ENCODE measurements at regions not wholly inside any gene's neighbourhood (a gene's known extent, or its start where the extent isn't known, plus 50 kb on each side); places are given as distances from the start of the nearest gene placed in this dataset.

- intact Hi-C loops (cut with DNase I) = no loop called here
Measured at GRCh38 chrX:7789200-7789599, 53.8 kb upstream of the VCX start.

GRCh38 chrX:7788334-7788733 is 54.6 kb upstream of the VCX start:
- intact Hi-C loops (cut with DNase I) = no loop called here
- DNase-seq (ENCODE audit: low spot score) = no peak

More at GRCh38 chrX:7789200-7789599, 53.8 kb upstream of the VCX start:
- no peak for DNase-seq (ENCODE audit: low spot score)

- intact Hi-C loops (cut with DNase I) = no loop called here
- DNase-seq (ENCODE audit: low spot score) = no peak
Measured at GRCh38 chrX:7787714-7788113, 55.3 kb upstream of the VCX start.

- intact Hi-C loops (cut with DNase I) = no loop called here
- no peak for DNase-seq (ENCODE audit: low spot score)
Measured at GRCh38 chrX:7784580-7784979, 58.4 kb upstream of the VCX start.

GRCh38 chrX:7779644-7780043 is 63.3 kb upstream of the VCX start:
- no peak for DNase-seq (ENCODE audit: low spot score)
- intact Hi-C loops (cut with DNase I) = no loop called here

- no peak for DNase-seq (ENCODE audit: low spot score)
- intact Hi-C loops (cut with DNase I) = no loop called here
Measured at GRCh38 chrX:7775987-7776386, 67.0 kb upstream of the VCX start.

GRCh38 chrX:7771788-7772438 is 71.1 kb upstream of the VCX start:
- DNase-seq (ENCODE audit: low spot score) = no peak
- intact Hi-C loops (cut with DNase I) = no loop called here

- intact Hi-C loops (cut with DNase I) = no loop called here
- DNase-seq (ENCODE audit: low spot score) = no peak
Measured at GRCh38 chrX:7759830-7760229, 83.1 kb upstream of the VCX start.

- no peak for DNase-seq (ENCODE audit: low spot score)
- intact Hi-C loops (cut with DNase I) = no loop called here
Measured at GRCh38 chrX:7746856-7747255, 96.1 kb upstream of the VCX start.

GRCh38 chrX:7730071-7730470 is 112.9 kb upstream of the VCX start:
- no peak for DNase-seq (ENCODE audit: low spot score)
- intact Hi-C loops (cut with DNase I) = no loop called here

- intact Hi-C loops (cut with DNase I) = no loop called here
- DNase-seq (ENCODE audit: low spot score) = no peak
Measured at GRCh38 chrX:7720519-7720918, 122.5 kb upstream of the VCX start.

- DNase-seq (ENCODE audit: low spot score) = no peak
- intact Hi-C loops (cut with DNase I) = no loop called here
Measured at GRCh38 chrX:7714351-7714750, 128.6 kb upstream of the VCX start.

GRCh38 chrX:7711167-7711566 is 131.8 kb upstream of the VCX start:
- no peak for DNase-seq (ENCODE audit: low spot score)
- intact Hi-C loops (cut with DNase I) = no loop called here

GRCh38 chrX:7709845-7710244 is 133.1 kb upstream of the VCX start:
- DNase-seq (ENCODE audit: low spot score) = no peak
- intact Hi-C loops (cut with DNase I) = loop anchor here in 1 of 2 donors (5.0 kb wide), 1 partner anchor 152 kb away; no protein-coding TSS in a partner anchor

GRCh38 chrX:7706032-7706431 is 136.9 kb upstream of the VCX start:
- intact Hi-C loops (cut with DNase I) = loop anchor here in 1 of 2 donors (5.0 kb wide), 1 partner anchor 156 kb away; no protein-coding TSS in a partner anchor
- no peak for DNase-seq (ENCODE audit: low spot score)

GRCh38 chrX:7704205-7704604 is 138.8 kb upstream of the VCX start:
- intact Hi-C loops (cut with DNase I) = no loop called here
- no peak for DNase-seq (ENCODE audit: low spot score)

GRCh38 chrX:7698248-7698647 is 144.7 kb upstream of the VCX start:
- DNase-seq (ENCODE audit: low spot score) = no peak
- intact Hi-C loops (cut with DNase I) = no loop called here

GRCh38 chrX:7690842-7691241 is 152.1 kb upstream of the VCX start:
- intact Hi-C loops (cut with DNase I) = no loop called here
- no peak for DNase-seq (ENCODE audit: low spot score)

- DNase-seq (ENCODE audit: low spot score) = no peak
- intact Hi-C loops (cut with DNase I) = no loop called here
Measured at GRCh38 chrX:7689791-7690412, 153.1 kb upstream of the VCX start.

GRCh38 chrX:7680181-7680580 is 162.8 kb upstream of the VCX start:
- intact Hi-C loops (cut with DNase I) = no loop called here
- DNase-seq (ENCODE audit: low spot score) = no peak

GRCh38 chrX:7654316-7654715 is 188.7 kb upstream of the VCX start:
- intact Hi-C loops (cut with DNase I) = no loop called here
- DNase-seq (ENCODE audit: low spot score) = no peak

Measured in posterior vena cava (tissue), 2 donors.